HepG2 (cell line): ENCODE measurements at regions not wholly inside any gene's neighbourhood (a gene's known extent, or its start where the extent isn't known, plus 50 kb on each side); places are given as distances from the start of the nearest gene placed in this dataset.

Experiments used
- BCLAF1 ChIP-seq: fragments of 450-650 bp; IDR thresholded peaks from 2 replicates; pipeline ENCODE4 v1.6.1; 2017; ENCODE audit warnings: mild to moderate bottlenecking
- CEBPB ChIP-seq: IDR thresholded peaks from 2 replicates; pipeline ENCODE4 v1.6.1; 2011; ENCODE audit warnings: low read depth, low read length, improper control_type of control experiment, borderline replicate concordance
- GATA4 ChIP-seq: sonication (generic); IDR thresholded peaks from 2 replicates; pipeline ENCODE4 v1.6.1; 2016; ENCODE audit warnings: antibody characterized with exemption, low read depth, borderline replicate concordance
- GLI4 ChIP-seq: sonication (generic); formaldehyde crosslinking; IDR thresholded peaks from 2 replicates; pipeline ENCODE4 v1.5.1; 2020; ENCODE audit warnings: missing genetic modification reagents, mild to moderate bottlenecking, moderate library complexity, borderline replicate concordance
- JARID2 ChIP-seq: sonication (generic); formaldehyde crosslinking; IDR thresholded peaks from 2 replicates; pipeline ENCODE4 v1.8.1; 2023; ENCODE audit warnings: missing genetic modification reagents, inconsistent platforms; ENCODE audit not compliant: insufficient replicate concordance
- NFRKB ChIP-seq: fragments of 450-650 bp; IDR thresholded peaks from 2 replicates; pipeline ENCODE4 v1.6.1; 2017
- POLR2AphosphoS5 ChIP-seq: IDR thresholded peaks from 2 replicates; pipeline ENCODE4 v1.6.1; 2012; ENCODE audit warnings: low read depth, low read length
- ZNF572 ChIP-seq: sonication (generic); formaldehyde crosslinking; IDR thresholded peaks from 2 replicates; pipeline ENCODE4 v1.5.1; 2020; ENCODE audit warnings: mild to moderate bottlenecking, missing genetic modification reagents
- ZNF773 ChIP-seq: sonication (generic); formaldehyde crosslinking; IDR thresholded peaks from 2 replicates; pipeline ENCODE4 v1.4.0; 2020; ENCODE audit warnings: missing genetic modification reagents, borderline replicate concordance
- TF ChIP-seq, protein P1 (sequence below): sonication (generic); formaldehyde crosslinking; IDR thresholded peaks from 2 replicates; pipeline ENCODE4 v1.5.1; 2020; ENCODE audit warnings: missing genetic modification reagents, mild to moderate bottlenecking, borderline replicate concordance
- TF ChIP-seq, protein P2 (sequence below): sonication (generic); formaldehyde crosslinking; IDR thresholded peaks from 2 replicates; pipeline ENCODE4 v1.4.0; 2020; ENCODE audit warnings: missing genetic modification reagents
- TF ChIP-seq, protein P3 (sequence below): sonication (generic); formaldehyde crosslinking; IDR thresholded peaks from 2 replicates; pipeline ENCODE4 v1.5.1; 2020; ENCODE audit warnings: mild to moderate bottlenecking, missing genetic modification reagents

GRCh38 chr4:26075583-26075982 lies 161.6 kb downstream of the SMIM20 start (continued):
- TF ChIP-seq, protein P1, sequence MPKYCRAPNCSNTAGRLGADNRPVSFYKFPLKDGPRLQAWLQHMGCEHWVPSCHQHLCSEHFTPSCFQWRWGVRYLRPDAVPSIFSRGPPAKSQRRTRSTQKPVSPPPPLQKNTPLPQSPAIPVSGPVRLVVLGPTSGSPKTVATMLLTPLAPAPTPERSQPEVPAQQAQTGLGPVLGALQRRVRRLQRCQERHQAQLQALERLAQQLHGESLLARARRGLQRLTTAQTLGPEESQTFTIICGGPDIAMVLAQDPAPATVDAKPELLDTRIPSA (CRISPR knock-in tag): no peak
- TF ChIP-seq BCLAF1 (no peak), ZNF773 (CRISPR knock-in tag) (no peak), GLI4 (CRISPR knock-in tag) (no peak), CEBPB (no peak), ZNF572 (CRISPR knock-in tag) (no peak), POLR2AphosphoS5 (no peak), GATA4 (no peak), NFRKB (no peak), JARID2 (no peak)
- TF ChIP-seq, protein P2, sequence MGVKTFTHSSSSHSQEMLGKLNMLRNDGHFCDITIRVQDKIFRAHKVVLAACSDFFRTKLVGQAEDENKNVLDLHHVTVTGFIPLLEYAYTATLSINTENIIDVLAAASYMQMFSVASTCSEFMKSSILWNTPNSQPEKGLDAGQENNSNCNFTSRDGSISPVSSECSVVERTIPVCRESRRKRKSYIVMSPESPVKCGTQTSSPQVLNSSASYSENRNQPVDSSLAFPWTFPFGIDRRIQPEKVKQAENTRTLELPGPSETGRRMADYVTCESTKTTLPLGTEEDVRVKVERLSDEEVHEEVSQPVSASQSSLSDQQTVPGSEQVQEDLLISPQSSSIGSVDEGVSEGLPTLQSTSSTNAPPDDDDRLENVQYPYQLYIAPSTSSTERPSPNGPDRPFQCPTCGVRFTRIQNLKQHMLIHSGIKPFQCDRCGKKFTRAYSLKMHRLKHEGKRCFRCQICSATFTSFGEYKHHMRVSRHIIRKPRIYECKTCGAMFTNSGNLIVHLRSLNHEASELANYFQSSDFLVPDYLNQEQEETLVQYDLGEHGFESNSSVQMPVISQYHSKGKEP (CRISPR knock-in tag): no peak
- TF ChIP-seq, protein P3, sequence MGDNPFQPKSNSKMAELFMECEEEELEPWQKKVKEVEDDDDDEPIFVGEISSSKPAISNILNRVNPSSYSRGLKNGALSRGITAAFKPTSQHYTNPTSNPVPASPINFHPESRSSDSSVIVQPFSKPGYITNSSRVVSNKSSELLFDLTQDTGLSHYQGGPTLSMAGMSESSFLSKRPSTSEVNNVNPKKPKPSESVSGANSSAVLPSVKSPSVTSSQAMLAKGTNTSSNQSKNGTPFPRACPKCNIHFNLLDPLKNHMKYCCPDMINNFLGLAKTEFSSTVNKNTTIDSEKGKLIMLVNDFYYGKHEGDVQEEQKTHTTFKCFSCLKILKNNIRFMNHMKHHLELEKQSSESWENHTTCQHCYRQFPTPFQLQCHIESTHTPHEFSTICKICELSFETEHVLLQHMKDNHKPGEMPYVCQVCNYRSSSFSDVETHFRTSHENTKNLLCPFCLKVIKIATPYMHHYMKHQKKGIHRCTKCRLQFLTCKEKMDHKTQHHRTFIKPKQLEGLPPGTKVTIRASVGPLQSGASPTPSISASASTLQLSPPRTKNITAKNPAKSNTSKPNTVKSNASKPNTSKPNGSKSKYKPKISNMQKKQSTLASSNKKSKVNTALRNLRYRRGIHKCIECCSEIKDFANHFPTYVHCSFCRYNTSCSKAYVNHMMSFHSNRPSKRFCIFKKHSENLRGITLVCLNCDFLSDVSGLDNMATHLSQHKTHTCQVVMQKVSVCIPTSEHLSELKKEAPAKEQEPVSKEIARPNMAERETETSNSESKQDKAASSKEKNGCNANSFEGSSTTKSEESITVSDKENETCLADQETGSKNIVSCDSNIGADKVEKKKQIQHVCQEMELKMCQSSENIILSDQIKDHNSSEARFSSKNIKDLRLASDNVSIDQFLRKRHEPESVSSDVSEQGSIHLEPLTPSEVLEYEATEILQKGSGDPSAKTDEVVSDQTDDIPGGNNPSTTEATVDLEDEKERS (CRISPR knock-in tag): no peak
